Glomerular visceral epithelial cell (primary cell): ENCODE measurements at regions not wholly inside any gene's neighbourhood (a gene's known extent, or its start where the extent isn't known, plus 50 kb on each side); places are given as distances from the start of the nearest gene placed in this dataset.

Source experiments
- DNase-seq: peaks from one replicate; pipeline ENCODE4 v3.0.0-alpha.2; 2016; ENCODE audit errors: extremely low spot score

GRCh38 chr10:117863771-117864170 is 183.0 kb downstream of the RAB11FIP2 start:
- DNase-seq = no peak

- no peak for DNase-seq
Measured at GRCh38 chr10:117865945-117866344, 180.8 kb downstream of the RAB11FIP2 start.

GRCh38 chr10:117868151-117868550 is 178.6 kb downstream of the RAB11FIP2 start:
- DNase-seq = no peak

GRCh38 chr10:117875793-117876192 is 170.9 kb downstream of the RAB11FIP2 start:
- DNase-seq = no peak

- DNase-seq = no peak
Measured at GRCh38 chr10:117876210-117876609, 170.5 kb downstream of the RAB11FIP2 start.

GRCh38 chr10:117878626-117879025 is 168.1 kb downstream of the RAB11FIP2 start:
- DNase-seq = no peak

GRCh38 chr10:117884093-117884492 is 162.6 kb downstream of the RAB11FIP2 start:
- no peak for DNase-seq

- no peak for DNase-seq
Measured at GRCh38 chr10:117884592-117884991, 162.1 kb downstream of the RAB11FIP2 start.

- no peak for DNase-seq
Measured at GRCh38 chr10:117885206-117885829, 161.4 kb downstream of the RAB11FIP2 start.

- no peak for DNase-seq
Measured at GRCh38 chr10:117886766-117887165, 160.0 kb downstream of the RAB11FIP2 start.

- no peak for DNase-seq
Measured at GRCh38 chr10:117889664-117890063, 157.1 kb downstream of the RAB11FIP2 start.

- no peak for DNase-seq
Measured at GRCh38 chr10:117892681-117893220, 154.0 kb downstream of the RAB11FIP2 start.

GRCh38 chr10:117894339-117894738 is 152.4 kb downstream of the RAB11FIP2 start:
- no peak for DNase-seq

- no peak for DNase-seq
Measured at GRCh38 chr10:117896517-117896916, 150.2 kb downstream of the RAB11FIP2 start.

- no peak for DNase-seq
Measured at GRCh38 chr10:117899181-117899683, 147.5 kb downstream of the RAB11FIP2 start.

- no peak for DNase-seq
Measured at GRCh38 chr10:117900280-117900679, 146.5 kb downstream of the RAB11FIP2 start.

- no peak for DNase-seq
Measured at GRCh38 chr10:117903854-117904253, 142.9 kb downstream of the RAB11FIP2 start.

- no peak for DNase-seq
Measured at GRCh38 chr10:117905404-117905803, 141.3 kb downstream of the RAB11FIP2 start.

- no peak for DNase-seq
Measured at GRCh38 chr10:117911684-117912083, 135.1 kb downstream of the RAB11FIP2 start.

- DNase-seq = no peak
Measured at GRCh38 chr10:117914334-117914733, 132.4 kb downstream of the RAB11FIP2 start.

GRCh38 chr10:117920956-117921355 is 125.8 kb downstream of the RAB11FIP2 start:
- no peak for DNase-seq

GRCh38 chr10:117921421-117921820 is 125.3 kb downstream of the RAB11FIP2 start:
- DNase-seq = no peak

- no peak for DNase-seq
Measured at GRCh38 chr10:117924820-117925219, 121.9 kb downstream of the RAB11FIP2 start.

GRCh38 chr10:117925369-117925768 is 121.4 kb downstream of the RAB11FIP2 start:
- no peak for DNase-seq
